Endothelial cell (in vitro differentiated cells): ENCODE measurements at regions not wholly inside any gene's neighbourhood (a gene's known extent, or its start where the extent isn't known, plus 50 kb on each side); places are given as distances from the start of the nearest gene placed in this dataset.

Experiments
- DNase-seq: peaks from one replicate; pipeline ENCODE4 v3.0.0; 2021; ENCODE audit warnings: low spot score
- H3K27ac Mint-ChIP-seq: one replicate; pipeline ENCODE4 v1.8.0; 2021; ENCODE audit warnings: mixed read lengths, inconsistent platforms; ENCODE audit not compliant: unreplicated experiment
- H3K27me3 Mint-ChIP-seq: one replicate; pipeline ENCODE4 v1.8.0; 2021; ENCODE audit warnings: mild to moderate bottlenecking, moderate library complexity, mixed read lengths, inconsistent platforms; ENCODE audit not compliant: unreplicated experiment
- H3K36me3 Mint-ChIP-seq: one replicate; pipeline ENCODE4 v1.8.0; 2021; ENCODE audit warnings: mild to moderate bottlenecking, low read depth, mixed read lengths, inconsistent platforms; ENCODE audit not compliant: unreplicated experiment
- H3K4me1 Mint-ChIP-seq: one replicate; pipeline ENCODE4 v1.8.0; 2021; ENCODE audit warnings: mild to moderate bottlenecking, mixed read lengths, inconsistent platforms; ENCODE audit not compliant: unreplicated experiment
- H3K4me3 Mint-ChIP-seq: one replicate; pipeline ENCODE4 v1.8.0; 2021; ENCODE audit warnings: mild to moderate bottlenecking, mixed read lengths, inconsistent platforms; ENCODE audit not compliant: unreplicated experiment
- H3K9me3 Mint-ChIP-seq: one replicate; pipeline ENCODE4 v1.8.0; 2021; ENCODE audit warnings: mixed read lengths, inconsistent platforms; ENCODE audit not compliant: unreplicated experiment
- CTCF ChIP-seq: fragments of 200-600 bp; sonication (generic); IDR thresholded peaks from one replicate; pipeline ENCODE4 v1.5.0; 2021; ENCODE audit warnings: antibody characterized with exemption; ENCODE audit not compliant: unreplicated experiment

DNA sequence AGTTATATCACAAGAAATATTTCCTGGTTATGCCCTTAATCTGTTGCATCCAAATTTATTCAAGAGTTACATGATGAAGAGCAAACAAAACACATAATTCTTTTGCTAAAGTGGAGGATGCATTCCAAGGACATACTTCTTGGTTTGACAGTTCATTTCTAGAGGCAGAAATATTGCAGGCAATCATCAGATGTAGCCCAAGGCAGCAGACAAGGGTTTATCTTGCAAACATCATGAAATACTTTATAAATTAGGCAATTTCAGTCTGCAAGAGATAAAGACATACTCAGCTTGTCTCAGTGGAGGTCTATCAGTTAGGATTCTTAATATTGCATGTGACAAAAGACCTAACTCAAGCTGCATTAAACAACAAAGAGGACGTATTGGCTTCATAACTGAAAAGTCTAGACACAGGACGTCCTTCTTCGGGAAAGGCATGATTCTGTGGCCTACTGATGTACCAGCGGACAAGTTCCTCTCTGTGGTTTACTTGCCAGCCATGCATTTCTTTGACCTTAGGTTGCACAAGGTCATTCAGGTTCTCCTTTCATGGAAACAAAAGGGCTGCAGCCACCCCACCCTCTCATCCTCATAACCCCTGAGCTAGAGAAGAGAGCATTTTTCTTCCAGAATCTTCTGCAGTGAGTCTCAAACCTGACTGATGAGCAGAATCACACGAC, 204.1 kb downstream of the KATNAL1 start:
- no peaks in the 10 kb centered on the region for H3K9me3 Mint-ChIP-seq

DNA sequence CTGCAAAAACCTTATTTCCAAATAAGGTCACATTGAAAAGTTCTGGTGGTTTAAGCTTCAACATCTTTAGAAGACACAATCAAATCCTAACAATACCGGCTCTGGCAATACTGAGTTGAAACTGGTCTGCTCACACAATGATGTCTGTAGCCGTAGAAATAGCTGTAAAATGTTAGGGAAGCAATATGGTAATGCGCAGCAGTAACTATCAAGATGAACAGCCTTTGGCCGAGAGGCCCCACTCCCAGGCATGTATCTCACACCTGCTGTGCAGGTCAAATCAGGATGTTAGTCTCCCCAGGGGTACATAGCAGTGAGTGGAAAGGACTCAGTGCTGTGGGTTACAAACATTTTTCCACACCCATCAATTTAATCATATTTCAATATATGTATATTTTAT, 207.1 kb downstream of the KATNAL1 start:
- TF ChIP-seq CTCF, result no peak
- DNase-seq, result no peak
- H3K4me1 Mint-ChIP-seq, result no peaks in the 10 kb centered on the region
- H3K9me3 Mint-ChIP-seq, result no peaks in the 10 kb centered on the region
- no peaks in the 10 kb centered on the region for H3K36me3 Mint-ChIP-seq
- H3K27me3 Mint-ChIP-seq, result peaks cover 1% of the 10 kb centered on the region
- no peak overlapping the region for H3K27ac Mint-ChIP-seq
- no peak overlapping the region for H3K4me3 Mint-ChIP-seq

More for the DNA sequence above, 204.1 kb downstream of the KATNAL1 start:
- Mint-ChIP-seq H3K36me3 (no peaks in the 10 kb centered on the region), H3K4me1 (peaks cover 19% of the 10 kb centered on the region), H3K27me3 (peaks cover 4% of the 10 kb centered on the region), H3K4me3 (no peak overlapping the region), H3K27ac (no peak overlapping the region)
- DNase-seq, result no peak
- TF ChIP-seq CTCF, result no peak

GRCh38 chr13:30097701-30098100, 209.7 kb downstream of the KATNAL1 start:
- Mint-ChIP-seq H3K27ac (no peak overlapping the region), H3K9me3 (no peaks in the 10 kb centered on the region), H3K27me3 (peaks cover 1% of the 10 kb centered on the region), H3K4me3 (no peak overlapping the region), H3K36me3 (no peaks in the 10 kb centered on the region), H3K4me1 (no peaks in the 10 kb centered on the region)
- DNase-seq, result no peak
- TF ChIP-seq CTCF, result no peak

DNA sequence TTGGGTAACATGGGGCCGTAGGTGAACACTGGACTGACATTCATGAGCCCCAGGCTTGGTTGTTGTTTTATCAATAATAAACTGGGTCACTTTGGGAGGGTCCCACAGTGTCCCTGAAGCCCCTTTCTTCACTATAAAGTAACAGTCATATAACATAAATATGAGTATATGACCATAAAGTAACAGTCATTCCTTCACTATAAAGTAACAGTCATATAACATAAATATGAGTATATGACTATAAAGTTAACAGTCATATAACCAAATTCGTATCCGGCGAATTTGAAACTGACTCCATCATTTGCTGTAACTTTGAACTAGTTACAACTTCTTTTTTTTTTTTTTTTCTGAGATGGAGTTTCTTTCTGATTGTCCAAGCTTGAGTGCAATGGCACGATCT, 210.3 kb downstream of the KATNAL1 start:
- Mint-ChIP-seq H3K9me3 (no peaks in the 10 kb centered on the region), H3K4me1 (no peaks in the 10 kb centered on the region), H3K36me3 (no peaks in the 10 kb centered on the region), H3K4me3 (no peak overlapping the region), H3K27ac (no peak overlapping the region), H3K27me3 (peaks cover 1% of the 10 kb centered on the region)
- no peak for DNase-seq
- TF ChIP-seq CTCF, result no peak

GRCh38 chr13:30094015-30094414, 213.3 kb downstream of the KATNAL1 start:
- no peaks in the 10 kb centered on the region for H3K9me3 Mint-ChIP-seq
- no peaks in the 10 kb centered on the region for H3K36me3 Mint-ChIP-seq
- H3K27ac Mint-ChIP-seq, result no peak overlapping the region
- no peak for TF ChIP-seq CTCF
- DNase-seq, result no peak
- H3K27me3 Mint-ChIP-seq, result no peaks in the 10 kb centered on the region
- no peaks in the 10 kb centered on the region for H3K4me1 Mint-ChIP-seq
- H3K4me3 Mint-ChIP-seq, result no peak overlapping the region
